HG03095 (cell line): ENCODE measurements at regions not wholly inside any gene's neighbourhood (a gene's known extent, or its start where the extent isn't known, plus 50 kb on each side); places are given as distances from the start of the nearest gene placed in this dataset.
"Not testable (repeated sequence)": the region's sequence is repeated elsewhere in the genome, so short reads cannot be mapped to it uniquely, and the experiment has no call there.

Experiments
- ATAC-seq: cut with Tn5 transposase; IDR thresholded peaks from one replicate; pipeline ENCODE4 v1.9.1; 2021; ENCODE audit warnings: moderate library complexity; ENCODE audit not compliant: unreplicated experiment

GRCh38 chr5:19241690-19242089 is 746.3 kb downstream of the CDH18 start:
- ATAC-seq: no peak

DNA sequence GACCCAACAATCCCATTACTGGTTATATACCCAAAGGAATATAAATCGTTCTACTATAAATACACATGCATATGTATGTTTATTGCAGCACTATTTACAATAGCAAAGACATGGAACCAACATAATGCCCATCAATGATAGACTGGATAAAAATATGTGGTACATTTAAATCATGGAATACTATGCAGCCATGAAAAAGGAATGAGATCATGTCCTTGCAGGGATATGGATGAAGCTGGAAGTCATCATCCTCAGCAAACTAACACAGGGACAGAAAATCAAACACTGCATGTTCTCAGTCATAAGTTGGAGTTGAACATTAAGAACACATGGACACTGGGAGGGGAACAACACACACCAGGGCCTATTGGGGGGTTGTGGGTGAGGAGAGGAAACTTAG is 741.8 kb downstream of the CDH18 start:
- not testable (repeated sequence) for ATAC-seq

GRCh38 chr5:19247302-19247701 is 740.7 kb downstream of the CDH18 start:
- no peak for ATAC-seq

DNA sequence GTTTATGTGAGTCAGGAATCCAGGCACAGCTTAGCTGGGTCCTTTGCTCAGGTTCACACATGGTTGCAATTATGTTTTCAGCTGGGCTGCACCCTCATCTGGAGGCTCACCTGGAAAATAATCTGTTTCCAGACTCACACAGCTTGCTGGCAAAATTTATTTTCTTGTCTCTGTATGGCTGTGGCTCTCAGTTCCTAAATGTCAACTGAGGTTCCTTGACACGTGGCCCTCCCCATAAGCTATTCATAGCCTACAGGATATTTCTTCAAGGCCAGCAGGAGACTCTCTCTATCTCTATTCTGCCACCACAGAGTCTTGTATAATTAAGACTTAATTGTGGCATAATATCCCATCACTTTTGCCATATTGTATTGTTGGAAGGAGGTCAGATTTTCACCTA is 732.0 kb downstream of the CDH18 start:
- no peak for ATAC-seq

DNA sequence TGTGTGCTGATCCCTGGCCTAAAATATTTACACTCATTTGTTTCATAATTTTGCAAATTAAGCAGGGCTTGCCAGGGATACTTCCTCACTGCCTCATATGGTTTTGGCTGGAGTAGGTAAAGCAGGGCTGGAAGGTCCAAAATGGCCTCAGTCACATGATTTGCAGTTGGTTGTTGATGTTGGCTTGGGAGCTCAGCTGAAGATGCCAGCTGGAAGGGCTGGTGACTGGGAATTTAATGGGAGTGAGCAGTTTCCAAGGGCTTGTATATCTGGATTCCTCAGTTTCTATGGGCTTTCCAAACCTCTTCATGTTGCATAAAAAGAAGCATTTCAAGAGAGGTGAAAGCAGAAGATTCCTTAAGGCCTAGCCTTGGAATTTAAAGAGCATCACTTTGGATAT is 729.3 kb downstream of the CDH18 start:
- ATAC-seq: no peak

DNA sequence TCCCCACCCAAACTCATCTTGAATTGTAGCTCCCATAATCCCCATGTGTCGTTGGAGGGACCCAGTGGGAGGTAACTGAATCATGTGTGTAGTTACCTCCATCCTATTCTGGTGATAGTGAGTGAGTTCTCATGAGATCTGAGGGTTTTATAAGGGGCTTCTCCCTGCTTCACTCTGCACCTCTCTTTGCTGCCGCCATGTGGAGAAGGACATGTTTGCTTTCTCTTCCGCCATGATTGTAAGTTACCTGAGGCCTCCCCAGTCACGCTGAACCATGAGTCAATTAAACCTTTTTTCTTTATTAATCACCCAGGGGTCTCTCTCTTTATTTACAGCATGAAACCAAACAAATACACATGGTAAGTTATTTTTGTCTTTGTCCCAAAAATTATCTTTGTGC is 726.1 kb downstream of the CDH18 start:
- no peak for ATAC-seq

GRCh38 chr5:19264821-19265220 is 723.2 kb downstream of the CDH18 start:
- no peak for ATAC-seq

GRCh38 chr5:19266791-19267190 is 721.2 kb downstream of the CDH18 start:
- no peak for ATAC-seq

DNA sequence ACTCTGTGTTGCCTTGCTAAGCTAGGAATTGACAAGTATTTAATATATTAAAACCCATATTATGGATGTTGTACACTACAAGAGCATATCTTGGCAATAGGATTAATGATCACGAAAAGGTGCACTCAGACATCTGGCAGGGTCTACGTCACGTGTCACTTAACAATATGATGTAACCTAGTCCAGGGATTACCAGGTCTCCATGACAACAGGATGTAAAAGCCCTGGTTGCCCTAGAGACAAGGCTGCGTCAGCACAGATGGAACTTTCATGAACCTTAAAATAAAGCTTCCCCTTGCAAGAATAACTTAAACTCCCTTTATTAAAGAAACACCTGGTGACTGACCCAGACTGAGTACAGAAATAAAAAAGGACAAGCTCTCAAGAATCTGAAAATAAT is 717.8 kb downstream of the CDH18 start:
- no peak for ATAC-seq

GRCh38 chr5:19274578-19274977 is 713.4 kb downstream of the CDH18 start:
- no peak for ATAC-seq

DNA sequence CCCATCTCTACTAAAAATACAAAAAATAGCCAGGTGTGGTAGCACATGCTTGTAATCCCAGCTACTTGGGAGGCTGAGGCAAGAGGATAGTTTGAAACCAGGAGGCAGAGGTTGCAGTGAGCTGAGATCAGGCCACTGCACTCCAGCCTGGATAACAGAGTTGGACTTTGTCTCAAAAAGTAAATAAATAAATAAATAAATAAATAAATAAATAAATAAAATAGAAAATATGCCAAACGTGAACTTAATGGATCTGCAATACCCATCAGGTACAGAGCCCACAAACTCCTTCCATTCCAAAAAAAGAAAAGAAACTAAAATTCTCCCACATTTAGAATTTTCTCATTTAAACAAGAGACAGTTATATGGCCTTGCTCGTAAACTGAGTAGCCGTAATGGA is 702.7 kb downstream of the CDH18 start:
- no peak for ATAC-seq

DNA sequence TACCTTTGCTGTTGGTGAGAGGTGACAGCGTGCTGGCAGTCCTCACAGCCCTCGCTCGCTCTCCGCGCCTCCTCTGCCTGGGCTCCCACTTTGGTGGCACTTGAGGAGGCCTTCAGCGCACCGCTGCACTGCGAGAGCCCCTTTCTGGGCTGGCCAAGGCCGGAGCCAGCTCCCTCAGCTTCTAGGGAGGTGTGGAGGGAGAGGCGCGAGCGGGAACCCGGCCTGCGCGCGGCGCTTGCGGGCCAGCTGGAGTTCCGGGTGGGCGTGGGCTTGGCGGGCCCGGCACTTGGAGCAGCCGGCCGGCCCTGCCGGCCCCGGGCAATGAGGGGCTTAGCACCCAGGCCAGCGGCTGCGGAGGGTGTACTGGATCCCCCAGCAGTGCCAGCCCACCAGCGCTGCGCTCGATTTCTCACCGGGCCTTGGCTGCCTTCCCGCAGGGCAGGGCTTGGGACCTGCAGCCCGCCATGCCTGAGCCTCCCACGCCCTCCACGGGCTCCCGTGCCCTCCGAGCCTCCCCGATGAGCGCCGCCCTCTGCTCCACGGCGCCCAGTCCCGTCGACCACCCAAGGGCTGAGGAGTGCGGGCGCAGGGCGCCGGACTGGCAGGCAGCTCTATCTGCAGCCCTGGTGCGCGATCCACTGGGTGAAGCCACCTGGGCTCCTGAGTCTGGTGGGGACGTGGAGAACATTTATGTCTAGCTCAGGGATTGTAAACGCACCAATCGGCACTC is 700.3 kb downstream of the CDH18 start:
- not testable (repeated sequence) for ATAC-seq

GRCh38 chr5:19288311-19288710 is 699.7 kb downstream of the CDH18 start:
- not testable (repeated sequence) for ATAC-seq

DNA sequence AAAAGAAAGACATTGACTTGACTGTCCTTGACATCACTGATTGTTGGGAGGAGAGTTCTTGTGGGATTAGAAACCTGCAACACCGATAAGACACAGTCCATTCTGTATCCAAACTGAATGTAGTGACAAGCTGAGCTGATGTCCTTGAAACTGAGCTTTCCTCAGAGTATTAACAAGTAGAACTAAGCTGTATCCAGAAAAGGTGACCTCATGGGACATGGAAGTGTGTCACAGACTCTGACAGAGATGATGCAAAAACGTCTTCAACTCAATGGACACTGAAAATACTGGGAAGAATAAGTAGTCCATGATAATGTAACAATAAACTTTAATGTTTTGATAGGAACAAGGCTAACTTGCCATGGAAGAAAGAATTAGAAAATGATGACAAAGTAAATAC is 690.1 kb downstream of the CDH18 start:
- ATAC-seq: no peak

- no peak for ATAC-seq
Measured at GRCh38 chr5:19301271-19301670, 686.7 kb downstream of the CDH18 start.

GRCh38 chr5:19314840-19315239 is 673.2 kb downstream of the CDH18 start:
- no peak for ATAC-seq

GRCh38 chr5:19319252-19319651 is 668.7 kb downstream of the CDH18 start:
- ATAC-seq: no peak

- ATAC-seq: no peak
Measured at GRCh38 chr5:19322716-19323485, 665.1 kb downstream of the CDH18 start.

- ATAC-seq: no peak
Measured at GRCh38 chr5:19334278-19334677, 653.7 kb downstream of the CDH18 start.

DNA sequence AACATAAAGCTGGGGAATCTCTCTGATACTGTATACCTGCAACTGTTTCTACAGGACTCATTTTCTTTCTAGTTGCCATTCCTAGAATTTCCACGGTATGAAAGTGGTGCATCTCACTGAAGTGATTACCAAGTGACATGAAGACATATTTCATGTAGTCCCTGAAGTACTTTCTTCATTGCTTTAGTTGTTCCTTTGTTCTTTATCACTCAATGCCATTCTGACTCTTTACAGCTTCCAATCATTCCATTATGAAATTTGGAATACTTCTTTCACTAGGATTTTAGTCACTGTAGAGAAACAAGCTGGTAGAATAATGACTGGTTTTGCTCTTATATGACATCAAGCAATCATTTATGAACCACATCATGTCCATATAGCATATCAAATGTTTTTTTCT is 645.1 kb downstream of the CDH18 start:
- no peak for ATAC-seq

- no peak for ATAC-seq
Measured at GRCh38 chr5:19352120-19352519, 635.9 kb downstream of the CDH18 start.

GRCh38 chr5:19369048-19369447 is 619.0 kb downstream of the CDH18 start:
- no peak for ATAC-seq
